GM23338 (cell line): ENCODE measurements at regions not wholly inside any gene's neighbourhood (a gene's known extent, or its start where the extent isn't known, plus 50 kb on each side); places are given as distances from the start of the nearest gene placed in this dataset.

ENCODE experiments used
- ATAC-seq: fragments of 200-7000 bp; cut with Tn5 transposase; 3 replicates; pipeline ENCODE4 v1.9.1; 2020
- DNase-seq: peaks from one replicate; pipeline ENCODE4 v3.0.0-alpha.2; 2015; ENCODE audit warnings: low spot score
- H2AFZ ChIP-seq: fragments of 200-600 bp; sonication (generic); 2 replicates; pipeline ENCODE4 v1.8.0; 2016; ENCODE audit warnings: antibody characterized with exemption, mild to moderate bottlenecking, moderate library complexity
- H3F3A ChIP-seq: fragments of 200-600 bp; sonication (generic); replicated peaks from 2 replicates; pipeline ENCODE4 v1.8.0; 2017; ENCODE audit warnings: antibody characterized with exemption, mixed run types, low read depth
- H3K27ac ChIP-seq: fragments of 200-600 bp; sonication (generic); 2 replicates; pipeline ENCODE4 v1.6.1; 2016; ENCODE audit warnings: low read depth
- H3K27me3 ChIP-seq: fragments of 200-600 bp; sonication (generic); 2 replicates; pipeline ENCODE4 v1.8.0; 2016; ENCODE audit warnings: mild to moderate bottlenecking, mixed run types, moderate library complexity; ENCODE audit not compliant: insufficient read depth
- H3K36me3 ChIP-seq: fragments of 200-600 bp; sonication (generic); 2 replicates; pipeline ENCODE4 v1.8.0; 2016; ENCODE audit warnings: mild to moderate bottlenecking; ENCODE audit not compliant: insufficient read depth
- H3K4me1 ChIP-seq: fragments of 200-600 bp; sonication (generic); 2 replicates; pipeline ENCODE4 v1.8.0; 2016; ENCODE audit warnings: mild to moderate bottlenecking, moderate library complexity; ENCODE audit not compliant: insufficient read depth
- H3K4me2 ChIP-seq: fragments of 200-600 bp; sonication (generic); 2 replicates; pipeline ENCODE4 v1.7.1; 2017; ENCODE audit warnings: mixed run types
- H3K4me3 ChIP-seq: fragments of 200-600 bp; sonication (generic); 2 replicates; pipeline ENCODE4 v1.6.1; 2016; ENCODE audit warnings: mixed run types
- H3K79me2 ChIP-seq: fragments of 200-600 bp; sonication (generic); replicated peaks from 2 replicates; pipeline ENCODE4 v1.8.0; 2017; ENCODE audit warnings: mild to moderate bottlenecking; ENCODE audit not compliant: insufficient read depth
- H3K9me2 ChIP-seq: fragments of 200-600 bp; sonication (generic); 2 replicates; pipeline ENCODE4 v1.8.0; 2017; ENCODE audit not compliant: insufficient read depth
- H4K20me1 ChIP-seq: fragments of 200-600 bp; sonication (generic); replicated peaks from 2 replicates; pipeline ENCODE4 v1.8.0; 2017; ENCODE audit warnings: mild to moderate bottlenecking; ENCODE audit not compliant: insufficient read depth
- H3K27ac Mint-ChIP-seq: 2 replicates; pipeline ENCODE4 v1.8.0; 2020; ENCODE audit warnings: inconsistent platforms, mild to moderate bottlenecking, moderate library complexity, mixed read lengths
- H3K27me3 Mint-ChIP-seq: 3 replicates; pipeline ENCODE4 v1.8.0; 2022; ENCODE audit warnings: low read depth, mild to moderate bottlenecking, moderate library complexity, mixed read lengths, inconsistent platforms; ENCODE audit not compliant: insufficient read depth, poor library complexity
- H3K36me3 Mint-ChIP-seq: 3 replicates; pipeline ENCODE4 v1.8.0; 2021; ENCODE audit warnings: low read depth, mild to moderate bottlenecking, inconsistent platforms, moderate library complexity, mixed read lengths
- H3K4me1 Mint-ChIP-seq: 3 replicates; pipeline ENCODE4 v1.8.0; 2020; ENCODE audit warnings: mild to moderate bottlenecking, inconsistent platforms, mixed read lengths
- H3K4me3 Mint-ChIP-seq: 3 replicates; pipeline ENCODE4 v1.8.0; 2021; ENCODE audit warnings: moderate library complexity, mild to moderate bottlenecking, inconsistent platforms, mixed read lengths
- H3K9me3 Mint-ChIP-seq: 3 replicates; pipeline ENCODE4 v1.8.0; 2020; ENCODE audit warnings: moderate library complexity, mild to moderate bottlenecking, inconsistent platforms, mixed read lengths
- CREB1 ChIP-seq: fragments of 250-450 bp; sonication (Bioruptor Pico); IDR thresholded peaks from 2 replicates; pipeline ENCODE4 v1.5.0; 2020; ENCODE audit warnings: low read depth, mild to moderate bottlenecking, moderate library complexity
- EZH2 ChIP-seq: fragments of 200-600 bp; sonication (generic); IDR thresholded peaks from one replicate; pipeline ENCODE4 v1.8.0; 2017; ENCODE audit warnings: antibody characterized with exemption, mild to moderate bottlenecking, low read depth; ENCODE audit not compliant: unreplicated experiment
- EZH2phosphoT487 ChIP-seq: fragments of 200-600 bp; sonication (generic); IDR thresholded peaks from one replicate; pipeline ENCODE4 v1.8.1; 2018; ENCODE audit warnings: antibody characterized with exemption; ENCODE audit not compliant: unreplicated experiment
- JUNB ChIP-seq: IDR thresholded peaks from one replicate; pipeline ENCODE4 v1.6.1; 2016; ENCODE audit warnings: antibody characterized with exemption; ENCODE audit not compliant: unreplicated experiment
- POLR2AphosphoS5 ChIP-seq: IDR thresholded peaks from 2 replicates; pipeline ENCODE4 v1.6.1; 2016; ENCODE audit warnings: antibody characterized with exemption, low read depth
- STAT1 ChIP-seq: IDR thresholded peaks from one replicate; pipeline ENCODE4 v1.6.1; 2016; ENCODE audit warnings: antibody characterized with exemption; ENCODE audit not compliant: unreplicated experiment
- ZNF114 ChIP-seq: fragments of 250-450 bp; sonication (Bioruptor Pico); IDR thresholded peaks from 2 replicates; pipeline ENCODE4 v1.5.0; 2020; ENCODE audit warnings: mild to moderate bottlenecking, moderate library complexity
- ZNF331 ChIP-seq: fragments of 250-450 bp; sonication (Bioruptor Pico); IDR thresholded peaks from 2 replicates; pipeline ENCODE4 v1.5.0; 2020; ENCODE audit warnings: low read depth, mild to moderate bottlenecking, moderate library complexity
- TF ChIP-seq, protein P1 (sequence below): IDR thresholded peaks from one replicate; pipeline ENCODE4 v1.6.1; 2018; ENCODE audit warnings: antibody characterized with exemption; ENCODE audit not compliant: unreplicated experiment
- TF ChIP-seq, protein P2 (sequence below), 2 experiments: fragments of 200-600 bp in 1 of 2; sonication (generic) in 1 of 2; conservative IDR thresholded peaks; 2 replicates each; pipeline versions ENCODE4 v1.5.1 to v1.6.1; 2016 to 2017; ENCODE audit warnings: antibody characterized with exemption in 2 of 2, low read depth in 2 of 2, mild to moderate bottlenecking in 2 of 2, moderate library complexity in 1 of 2
- TF ChIP-seq, protein P3 (sequence below): IDR thresholded peaks from 2 replicates; pipeline ENCODE4 v1.6.1; 2016; ENCODE audit warnings: antibody characterized with exemption

DNA sequence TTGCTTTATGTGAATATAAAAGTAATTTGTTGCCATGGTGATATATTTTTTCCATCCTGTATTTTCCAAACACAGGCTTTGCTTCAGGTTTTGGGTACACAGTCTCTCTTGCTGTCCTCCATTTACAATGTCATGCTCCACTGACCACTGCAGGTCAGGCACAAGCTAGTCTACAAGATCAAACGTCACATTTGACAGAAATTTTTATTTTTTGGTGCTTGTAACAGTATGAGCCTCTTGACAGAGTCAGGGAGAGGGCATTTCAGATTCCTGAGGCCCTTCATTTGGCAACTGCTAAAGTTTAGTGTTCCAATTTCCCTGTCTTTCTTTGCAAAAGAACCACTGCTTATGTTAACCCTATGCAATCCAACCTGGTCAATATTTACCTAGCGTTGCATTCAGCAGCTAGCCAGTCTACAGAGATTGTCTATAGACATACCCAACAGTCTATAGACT is 175.0 kb downstream of the RFC3 start:
- no peak overlapping the region for H3K4me3 Mint-ChIP-seq
- no peak overlapping the region for H3K27ac Mint-ChIP-seq
- H3K36me3 Mint-ChIP-seq = no peaks in the 10 kb centered on the region
- H3K9me3 Mint-ChIP-seq = no peaks in the 10 kb centered on the region
- Histone ChIP-seq H3K36me3 (no peaks in the 10 kb centered on the region), H4K20me1 (no peaks in the 10 kb centered on the region), H3K79me2 (no peaks in the 10 kb centered on the region), H3K9me2 (0 out of 2 replicates have a peak, but pooled peaks cover 7% of the 10 kb centered on the region), H3K27ac (no peak overlapping the region), H3K4me1 (no peaks in the 10 kb centered on the region), H3F3A (no peaks in the 10 kb centered on the region), H2AFZ (no peak overlapping the region), H3K27me3 (no peaks in the 10 kb centered on the region), H3K4me3 (no peak overlapping the region), H3K4me2 (no peak overlapping the region)
- H3K27me3 Mint-ChIP-seq = peaks cover 4% of the 10 kb centered on the region
- TF ChIP-seq, protein P1, sequence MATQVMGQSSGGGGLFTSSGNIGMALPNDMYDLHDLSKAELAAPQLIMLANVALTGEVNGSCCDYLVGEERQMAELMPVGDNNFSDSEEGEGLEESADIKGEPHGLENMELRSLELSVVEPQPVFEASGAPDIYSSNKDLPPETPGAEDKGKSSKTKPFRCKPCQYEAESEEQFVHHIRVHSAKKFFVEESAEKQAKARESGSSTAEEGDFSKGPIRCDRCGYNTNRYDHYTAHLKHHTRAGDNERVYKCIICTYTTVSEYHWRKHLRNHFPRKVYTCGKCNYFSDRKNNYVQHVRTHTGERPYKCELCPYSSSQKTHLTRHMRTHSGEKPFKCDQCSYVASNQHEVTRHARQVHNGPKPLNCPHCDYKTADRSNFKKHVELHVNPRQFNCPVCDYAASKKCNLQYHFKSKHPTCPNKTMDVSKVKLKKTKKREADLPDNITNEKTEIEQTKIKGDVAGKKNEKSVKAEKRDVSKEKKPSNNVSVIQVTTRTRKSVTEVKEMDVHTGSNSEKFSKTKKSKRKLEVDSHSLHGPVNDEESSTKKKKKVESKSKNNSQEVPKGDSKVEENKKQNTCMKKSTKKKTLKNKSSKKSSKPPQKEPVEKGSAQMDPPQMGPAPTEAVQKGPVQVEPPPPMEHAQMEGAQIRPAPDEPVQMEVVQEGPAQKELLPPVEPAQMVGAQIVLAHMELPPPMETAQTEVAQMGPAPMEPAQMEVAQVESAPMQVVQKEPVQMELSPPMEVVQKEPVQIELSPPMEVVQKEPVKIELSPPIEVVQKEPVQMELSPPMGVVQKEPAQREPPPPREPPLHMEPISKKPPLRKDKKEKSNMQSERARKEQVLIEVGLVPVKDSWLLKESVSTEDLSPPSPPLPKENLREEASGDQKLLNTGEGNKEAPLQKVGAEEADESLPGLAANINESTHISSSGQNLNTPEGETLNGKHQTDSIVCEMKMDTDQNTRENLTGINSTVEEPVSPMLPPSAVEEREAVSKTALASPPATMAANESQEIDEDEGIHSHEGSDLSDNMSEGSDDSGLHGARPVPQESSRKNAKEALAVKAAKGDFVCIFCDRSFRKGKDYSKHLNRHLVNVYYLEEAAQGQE = no peak
- TF ChIP-seq, protein P2, sequence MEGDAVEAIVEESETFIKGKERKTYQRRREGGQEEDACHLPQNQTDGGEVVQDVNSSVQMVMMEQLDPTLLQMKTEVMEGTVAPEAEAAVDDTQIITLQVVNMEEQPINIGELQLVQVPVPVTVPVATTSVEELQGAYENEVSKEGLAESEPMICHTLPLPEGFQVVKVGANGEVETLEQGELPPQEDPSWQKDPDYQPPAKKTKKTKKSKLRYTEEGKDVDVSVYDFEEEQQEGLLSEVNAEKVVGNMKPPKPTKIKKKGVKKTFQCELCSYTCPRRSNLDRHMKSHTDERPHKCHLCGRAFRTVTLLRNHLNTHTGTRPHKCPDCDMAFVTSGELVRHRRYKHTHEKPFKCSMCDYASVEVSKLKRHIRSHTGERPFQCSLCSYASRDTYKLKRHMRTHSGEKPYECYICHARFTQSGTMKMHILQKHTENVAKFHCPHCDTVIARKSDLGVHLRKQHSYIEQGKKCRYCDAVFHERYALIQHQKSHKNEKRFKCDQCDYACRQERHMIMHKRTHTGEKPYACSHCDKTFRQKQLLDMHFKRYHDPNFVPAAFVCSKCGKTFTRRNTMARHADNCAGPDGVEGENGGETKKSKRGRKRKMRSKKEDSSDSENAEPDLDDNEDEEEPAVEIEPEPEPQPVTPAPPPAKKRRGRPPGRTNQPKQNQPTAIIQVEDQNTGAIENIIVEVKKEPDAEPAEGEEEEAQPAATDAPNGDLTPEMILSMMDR (conservative IDR thresholded peaks at IDR 0.05; ENCODE audit: low read depth in 2 of 2) = no peak
- TF ChIP-seq JUNB (no peak), ZNF114 (CRISPR knock-in tag) (no peak), ZNF331 (CRISPR knock-in tag) (no peak), EZH2phosphoT487 (no peak), POLR2AphosphoS5 (no peak)
- TF ChIP-seq, protein P3, sequence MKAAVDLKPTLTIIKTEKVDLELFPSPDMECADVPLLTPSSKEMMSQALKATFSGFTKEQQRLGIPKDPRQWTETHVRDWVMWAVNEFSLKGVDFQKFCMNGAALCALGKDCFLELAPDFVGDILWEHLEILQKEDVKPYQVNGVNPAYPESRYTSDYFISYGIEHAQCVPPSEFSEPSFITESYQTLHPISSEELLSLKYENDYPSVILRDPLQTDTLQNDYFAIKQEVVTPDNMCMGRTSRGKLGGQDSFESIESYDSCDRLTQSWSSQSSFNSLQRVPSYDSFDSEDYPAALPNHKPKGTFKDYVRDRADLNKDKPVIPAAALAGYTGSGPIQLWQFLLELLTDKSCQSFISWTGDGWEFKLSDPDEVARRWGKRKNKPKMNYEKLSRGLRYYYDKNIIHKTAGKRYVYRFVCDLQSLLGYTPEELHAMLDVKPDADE = no peak
- DNase-seq = no peak
- no peaks in the 10 kb centered on the region for H3K4me1 Mint-ChIP-seq
- no peak for ATAC-seq

DNA sequence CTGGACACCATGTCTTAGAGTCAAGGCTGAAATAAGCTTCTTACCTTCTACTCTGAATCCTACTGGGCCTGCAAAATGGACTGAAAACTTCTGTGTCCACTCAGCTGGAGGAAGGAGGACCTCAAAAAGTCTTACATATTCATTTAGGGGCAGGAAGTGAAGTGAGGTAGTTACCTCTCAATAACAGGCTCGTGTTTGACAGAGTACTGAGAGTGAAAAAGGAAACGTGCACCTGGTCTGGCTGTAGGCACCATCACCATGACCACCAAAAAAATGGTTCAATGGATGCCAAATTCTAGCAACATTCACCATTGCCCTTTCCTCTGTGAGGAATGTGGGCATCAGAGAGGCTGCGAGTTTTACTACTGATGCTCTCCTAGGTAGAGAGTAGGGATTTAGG is 176.2 kb downstream of the RFC3 start:
- Histone ChIP-seq H3K4me2 (no peak overlapping the region), H3K27me3 (no peaks in the 10 kb centered on the region), H3K4me3 (no peak overlapping the region), H3K4me1 (no peaks in the 10 kb centered on the region), H3F3A (no peaks in the 10 kb centered on the region), H4K20me1 (no peaks in the 10 kb centered on the region), H3K79me2 (no peaks in the 10 kb centered on the region), H3K36me3 (no peaks in the 10 kb centered on the region), H3K9me2 (0 out of 2 replicates have a peak, but pooled peaks cover 7% of the 10 kb centered on the region), H2AFZ (no peak overlapping the region), H3K27ac (no peak overlapping the region)
- Mint-ChIP-seq H3K9me3 (no peaks in the 10 kb centered on the region), H3K4me3 (no peak overlapping the region), H3K27ac (no peak overlapping the region), H3K27me3 (peaks cover 4% of the 10 kb centered on the region), H3K36me3 (no peaks in the 10 kb centered on the region), H3K4me1 (no peaks in the 10 kb centered on the region)
- ATAC-seq = no peak
- no peak for DNase-seq
- no peak for TF ChIP-seq CREB1 (CRISPR knock-in tag)
- no peak for TF ChIP-seq EZH2
- no peak for TF ChIP-seq ZNF114 (CRISPR knock-in tag)
- no peak for TF ChIP-seq STAT1
- TF ChIP-seq POLR2AphosphoS5 = no peak
- TF ChIP-seq ZNF331 (CRISPR knock-in tag) = no peak
